Urothelium cell line (cell line): ENCODE measurements at regions not wholly inside any gene's neighbourhood (a gene's known extent, or its start where the extent isn't known, plus 50 kb on each side); places are given as distances from the start of the nearest gene placed in this dataset.
A peak's percentile ranks its signal among the peaks of the same experiment; 100 is the strongest.
"Not testable (repeated sequence)": the region's sequence is repeated elsewhere in the genome, so short reads cannot be mapped to it uniquely, and the experiment has no call there.

Source experiments
- DNase-seq: peaks from one replicate; pipeline ENCODE4 v3.0.0; 2011; ENCODE audit warnings: low spot score, mixed read lengths
- FAIRE-seq: peaks from 2 replicates; lab custom pipeline; 2011; peaks lifted over from hg19 to GRCh38; lab: Jason Lieb, UNC

DNA sequence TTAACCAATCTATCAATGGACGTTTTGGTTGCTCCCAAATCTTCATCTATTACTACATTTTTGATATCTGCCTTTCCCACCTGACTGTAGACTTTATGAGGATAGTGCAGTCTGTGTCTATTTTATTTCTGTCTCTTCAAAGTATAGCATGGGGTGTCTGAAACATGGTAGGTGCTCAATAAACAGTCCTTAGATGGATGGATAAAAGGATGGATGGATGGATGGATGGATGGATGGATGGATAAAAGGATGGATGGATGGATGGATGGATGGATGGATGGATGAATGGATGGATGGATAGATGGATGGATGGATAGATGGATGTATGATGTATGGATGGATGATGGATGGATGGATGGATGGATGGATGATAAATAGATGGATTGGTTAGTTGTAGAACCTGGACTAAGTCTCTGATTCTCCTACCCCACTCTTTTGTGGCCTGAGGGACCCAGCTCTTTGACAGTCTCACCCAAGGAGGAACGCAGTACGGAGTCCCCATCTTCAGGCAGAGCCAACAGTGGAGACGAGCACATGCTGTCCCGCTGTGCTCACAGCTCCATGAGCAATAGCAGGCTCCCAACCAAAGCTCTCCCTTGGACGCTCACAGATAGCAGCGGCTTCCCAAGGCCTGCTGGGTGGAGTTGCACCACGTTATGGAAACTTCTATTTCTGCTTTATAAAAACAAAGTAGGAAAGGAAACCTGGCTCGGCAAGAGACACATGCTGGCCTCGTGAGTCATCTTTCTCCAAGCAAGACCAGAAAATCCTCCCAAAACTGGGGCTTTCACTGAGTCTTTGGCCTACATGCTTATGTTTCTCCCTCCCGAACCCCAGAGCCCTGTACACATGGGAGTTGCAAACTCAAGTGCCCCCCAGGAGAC lies 448.0 kb downstream of the MIAT start:
- peak; percentile 97 for FAIRE-seq
- DNase-seq, result peak; percentile 70

DNA sequence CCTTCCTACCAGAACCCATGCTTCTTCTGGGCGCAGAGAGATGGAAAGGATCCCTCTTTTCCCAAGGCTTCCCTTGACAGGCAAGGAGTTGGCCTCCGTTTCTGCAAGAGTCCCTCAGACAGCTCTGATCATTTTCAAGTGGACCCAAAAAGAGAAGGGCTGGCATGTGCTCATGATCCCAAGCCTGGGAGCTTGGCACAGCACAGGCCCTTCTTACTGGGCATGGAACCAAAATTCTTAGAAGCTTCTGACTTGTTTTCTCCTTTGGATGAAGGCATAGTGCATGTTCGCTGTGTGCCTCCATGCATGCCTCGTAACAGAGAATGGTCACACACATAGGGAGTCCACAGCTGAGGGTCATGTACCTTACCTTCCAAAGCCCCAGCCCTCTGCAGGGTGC lies 449.6 kb downstream of the MIAT start:
- DNase-seq (no peak), FAIRE-seq (no peak)

DNA sequence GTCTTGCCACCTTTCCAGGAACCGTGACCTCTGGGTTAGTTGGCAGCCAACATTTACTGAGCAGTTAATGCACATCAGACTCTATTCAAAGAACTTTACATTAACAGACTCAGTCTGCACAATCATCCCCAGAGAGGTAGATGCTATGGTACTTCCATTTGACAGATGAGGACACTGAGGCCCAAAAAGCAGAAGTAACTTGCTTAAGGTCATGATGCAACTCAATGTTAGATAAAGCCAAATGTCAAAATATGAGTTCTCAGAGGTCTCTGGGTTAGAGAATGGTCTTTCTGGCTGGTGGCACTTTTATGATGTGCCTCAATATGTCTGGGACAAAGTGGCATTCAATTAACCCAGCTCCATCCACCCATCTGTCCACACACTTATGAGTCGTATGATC lies 450.0 kb downstream of the MIAT start:
- FAIRE-seq (no peak), DNase-seq (no peak)

DNA sequence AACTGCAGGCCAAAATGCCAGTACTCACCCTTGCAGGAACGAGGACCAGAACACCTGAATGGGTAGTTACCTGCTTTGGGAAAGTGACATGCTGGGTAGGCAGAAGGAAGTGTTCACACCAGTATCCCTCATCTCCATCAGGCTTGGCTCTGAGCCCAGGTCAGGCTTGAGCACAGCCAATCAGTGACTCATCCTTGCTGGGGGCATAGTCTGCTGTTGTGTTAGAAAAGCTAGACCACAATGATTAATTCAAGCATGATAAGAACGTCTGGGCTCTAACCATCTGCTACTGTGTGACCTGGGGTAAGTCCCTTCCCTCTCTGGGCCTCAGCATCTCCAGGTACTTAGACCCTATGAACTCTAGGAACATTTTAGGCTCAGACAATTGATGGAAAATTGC lies 450.4 kb downstream of the MIAT start:
- peak; percentile 98 for DNase-seq

DNA sequence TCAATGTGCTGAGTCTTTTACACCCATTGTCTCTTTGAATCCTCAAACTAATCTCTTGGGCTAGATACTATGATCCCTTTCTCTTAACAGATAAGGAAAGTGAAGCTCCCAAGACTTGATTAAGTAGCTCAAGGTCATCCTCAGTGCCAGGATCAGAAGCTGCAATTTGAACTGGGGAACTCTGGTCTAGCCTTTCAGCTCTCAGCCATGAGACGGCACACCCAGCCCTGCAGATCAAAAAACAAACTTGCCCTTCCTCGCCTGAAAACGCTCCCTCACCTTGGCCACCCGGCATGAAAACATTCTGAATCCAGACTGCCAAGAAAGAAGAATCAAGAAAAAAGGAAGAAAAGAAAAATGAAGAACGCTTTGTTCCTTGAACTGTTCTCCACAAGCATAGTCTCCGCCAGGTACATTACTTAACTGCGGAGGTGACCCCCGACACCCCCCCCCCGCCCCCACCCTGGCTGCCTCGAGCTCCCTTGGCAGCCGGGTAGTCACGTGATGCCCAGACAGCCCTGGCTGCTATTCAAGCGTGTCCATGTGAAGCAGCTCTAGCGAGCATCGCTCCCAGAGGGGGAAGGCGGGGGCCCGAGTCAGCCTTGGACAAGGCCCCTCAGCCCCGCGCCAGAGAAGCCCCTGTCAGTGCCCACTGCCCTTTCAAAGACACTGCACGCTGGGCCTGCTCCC lies 451.2 kb downstream of the MIAT start:
- no peak for FAIRE-seq
- peak; percentile 73 for DNase-seq

More for the DNA sequence above, 450.4 kb downstream of the MIAT start:
- FAIRE-seq, result peak; percentile 100

DNA sequence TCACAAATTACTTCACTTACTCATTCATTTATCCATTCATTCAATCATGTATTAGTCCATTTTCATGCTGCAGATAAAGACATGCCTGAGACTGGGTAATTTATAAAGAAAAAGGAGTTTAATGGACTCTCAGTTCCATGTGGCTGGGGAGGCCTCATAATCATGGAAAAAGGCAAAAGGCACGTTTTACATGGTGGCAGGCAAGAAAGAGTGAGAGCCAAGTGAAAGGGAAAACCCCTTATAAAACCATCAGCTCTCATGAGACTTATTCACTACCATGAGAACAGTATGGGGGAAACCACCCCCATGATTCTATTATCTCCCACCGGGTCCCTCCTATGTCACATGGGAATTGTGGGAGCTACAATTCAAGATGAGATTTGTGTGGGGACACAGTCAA lies 452.0 kb downstream of the MIAT start:
- FAIRE-seq, DNase-seq: not testable (repeated sequence)

DNA sequence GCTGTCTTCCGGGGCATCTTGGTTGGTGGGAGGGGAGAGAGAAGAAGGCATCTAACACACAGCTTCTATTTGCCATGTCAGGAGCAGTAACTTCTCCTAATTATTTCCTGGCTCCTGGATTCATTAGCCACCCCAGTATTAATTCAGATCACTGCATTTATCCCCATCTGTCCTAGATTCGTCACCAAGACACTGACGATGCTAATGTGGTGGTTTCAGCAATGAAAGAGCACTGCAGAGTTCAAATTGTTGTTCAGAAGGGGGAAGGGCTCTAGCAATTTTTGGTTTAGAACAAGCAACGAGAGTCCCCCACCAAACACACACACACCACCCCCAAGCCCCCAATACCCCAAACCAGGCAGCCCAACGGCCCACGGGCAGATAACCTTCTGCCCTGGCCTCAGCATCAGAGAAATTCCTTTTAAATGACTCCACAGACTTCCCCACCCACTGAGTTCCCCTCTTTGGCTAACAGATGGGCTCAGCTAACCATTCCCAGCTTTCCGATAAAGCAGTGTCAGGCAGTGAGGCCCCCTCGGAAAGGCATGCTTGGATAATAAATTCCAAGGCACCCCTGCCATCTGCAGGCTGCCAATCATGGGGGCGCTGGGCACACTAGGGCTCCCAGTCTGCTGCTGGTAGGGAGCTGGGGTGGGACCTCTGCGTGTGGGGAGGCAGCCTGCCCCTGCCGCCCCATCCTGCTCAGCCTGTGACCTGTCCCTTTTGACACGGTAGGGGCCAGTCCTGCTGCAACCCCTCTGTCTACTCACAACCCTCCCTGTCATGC lies 453.5 kb downstream of the MIAT start:
- DNase-seq, result peak; percentile 84

DNA sequence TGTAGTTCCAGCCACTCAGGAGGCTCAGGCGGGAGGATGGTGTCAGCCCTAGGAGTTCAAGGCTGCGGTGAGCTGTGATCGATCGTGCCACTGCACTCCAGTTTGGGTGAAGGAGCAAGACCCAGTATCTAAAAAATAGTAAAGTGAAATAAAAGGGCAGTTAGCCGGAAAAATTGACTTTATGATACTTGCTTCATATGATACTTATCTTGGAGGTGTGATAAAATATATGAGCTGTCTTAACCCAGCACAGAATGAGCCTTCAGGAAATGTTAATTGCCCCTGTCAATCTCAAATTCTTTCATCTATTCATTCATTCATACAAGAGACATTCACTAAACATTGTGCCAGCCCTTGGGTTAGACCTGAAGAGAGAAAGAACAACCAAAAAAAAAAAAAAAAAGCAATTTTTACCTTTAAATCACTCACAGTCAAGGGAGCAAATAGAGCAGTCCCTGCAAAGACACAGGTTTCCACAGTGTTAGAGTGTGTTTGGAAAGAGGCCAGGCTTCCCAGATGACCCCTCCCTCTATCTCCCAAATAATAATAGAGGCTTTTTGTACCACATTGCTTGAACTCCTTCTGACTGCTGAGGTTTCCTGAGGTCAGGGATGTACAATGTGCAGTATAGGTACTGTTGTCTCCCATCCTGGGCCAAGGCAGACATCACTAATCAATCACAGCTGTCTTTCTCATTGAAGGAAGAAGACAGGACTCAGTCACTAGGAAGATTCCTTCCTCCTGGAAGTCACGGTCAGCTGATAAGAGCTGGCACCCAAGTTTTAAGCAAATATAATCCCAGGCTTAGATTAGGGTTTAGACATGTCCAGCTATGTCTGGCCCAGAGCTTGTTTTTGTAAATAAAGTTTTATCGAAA lies 454.6 kb downstream of the MIAT start:
- no peak for FAIRE-seq

More for the DNA sequence above, 453.5 kb downstream of the MIAT start:
- peak; percentile 100 for FAIRE-seq

DNA sequence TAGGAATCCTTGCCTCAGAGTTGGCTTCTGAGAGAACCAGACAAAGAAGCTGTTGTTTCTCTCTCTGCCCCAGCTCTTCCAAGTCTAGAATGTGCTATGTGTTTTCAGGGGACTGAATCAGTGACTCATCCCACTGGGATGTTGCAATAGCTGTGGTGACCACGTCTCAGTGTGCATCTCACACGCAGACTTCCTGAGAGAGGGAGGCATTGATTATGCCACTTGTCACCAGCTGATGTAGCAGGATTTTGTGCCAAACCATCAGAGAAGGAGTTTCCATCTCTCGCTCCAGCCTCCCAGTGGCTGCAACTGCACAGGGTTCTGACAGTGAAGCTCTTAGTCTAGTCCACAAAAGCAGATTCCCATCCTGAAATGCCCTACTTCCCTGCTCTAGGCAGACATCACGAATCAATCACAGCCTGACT lies 455.8 kb downstream of the MIAT start:
- FAIRE-seq (peak; percentile 100), DNase-seq (peak; percentile 98)

More for the DNA sequence above, 454.6 kb downstream of the MIAT start:
- DNase-seq, result no peak

DNA sequence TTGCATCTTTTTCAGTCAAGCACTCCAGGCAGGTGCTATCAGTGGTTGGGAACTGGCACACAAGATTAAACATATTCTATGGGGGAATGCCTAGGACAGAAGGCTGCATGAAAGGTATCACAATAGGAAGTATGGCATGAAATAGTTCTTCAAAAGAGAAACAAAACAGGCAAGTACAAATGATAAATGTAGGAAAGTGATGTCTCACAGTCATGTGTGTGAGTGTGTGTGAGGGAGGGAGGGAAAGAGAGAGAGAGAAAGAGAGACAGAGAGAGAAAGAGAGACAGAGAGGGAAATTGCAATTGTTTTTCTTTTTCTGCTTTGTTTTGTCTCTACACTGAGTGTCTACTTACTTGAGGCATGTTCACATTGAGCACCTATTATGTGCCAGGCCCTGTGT lies 456.3 kb downstream of the MIAT start:
- DNase-seq, result no peak
- no peak for FAIRE-seq

DNA sequence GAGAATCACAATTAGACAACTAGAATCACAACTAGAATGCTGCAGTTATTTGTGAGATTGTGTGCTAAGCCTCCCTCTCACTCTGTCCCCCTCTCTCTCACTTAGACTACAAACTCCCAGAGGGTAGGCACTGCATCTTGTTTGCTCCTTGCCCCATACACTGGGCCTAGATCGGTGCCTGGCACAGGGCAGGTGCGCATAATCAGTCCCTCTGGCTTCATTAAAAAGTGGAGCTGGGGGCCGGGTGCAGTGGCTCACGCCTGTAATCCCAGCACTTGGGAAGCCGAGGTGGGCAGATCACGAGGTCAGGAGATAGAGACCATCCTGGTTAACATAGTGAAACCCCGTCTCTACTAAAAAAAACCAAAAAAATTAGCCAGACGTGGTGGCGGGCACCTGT lies 456.8 kb downstream of the MIAT start:
- DNase-seq, result no peak
- no peak for FAIRE-seq

DNA sequence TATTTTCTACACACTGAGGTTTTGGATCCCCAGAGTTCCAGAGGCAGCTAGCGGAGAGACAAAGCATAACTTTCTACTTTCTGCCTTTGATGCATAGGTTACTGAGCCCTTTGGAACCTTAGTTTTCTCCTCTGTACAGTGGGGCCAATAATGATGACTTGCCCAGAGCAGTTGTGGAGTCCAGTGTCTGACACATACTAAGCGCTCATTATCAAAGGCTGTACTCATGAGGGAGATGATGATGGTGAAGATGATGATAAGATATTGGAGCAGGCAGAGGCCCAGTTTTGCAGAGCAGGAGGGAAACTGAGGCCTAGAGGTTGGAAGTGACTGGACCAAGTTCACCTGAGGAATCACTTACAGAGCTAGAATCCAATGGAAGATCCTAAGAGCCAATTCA lies 458.0 kb downstream of the MIAT start:
- FAIRE-seq, result no peak
- no peak for DNase-seq

DNA sequence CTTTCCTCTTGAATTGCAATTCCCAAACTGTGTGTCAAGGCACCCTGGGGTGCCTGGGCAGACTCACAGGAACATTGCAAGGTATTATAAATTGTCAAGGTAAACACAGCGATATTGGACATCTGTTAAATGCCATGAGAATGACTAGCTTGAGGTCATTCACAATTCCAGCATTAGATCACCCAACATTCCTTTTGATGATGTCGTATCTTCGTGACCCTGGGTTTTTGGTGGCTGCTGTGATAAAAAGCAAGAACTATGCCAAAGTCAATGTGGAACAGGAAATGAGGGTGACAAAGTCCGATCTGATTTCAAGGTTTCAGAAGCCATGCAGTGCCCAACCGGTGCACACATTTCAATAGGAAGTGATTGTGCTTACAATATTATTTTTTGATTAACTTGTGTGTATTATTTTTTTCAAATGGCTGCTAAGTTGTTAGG lies 458.4 kb downstream of the MIAT start:
- FAIRE-seq (peak; percentile 100), DNase-seq (peak; percentile 84)

DNA sequence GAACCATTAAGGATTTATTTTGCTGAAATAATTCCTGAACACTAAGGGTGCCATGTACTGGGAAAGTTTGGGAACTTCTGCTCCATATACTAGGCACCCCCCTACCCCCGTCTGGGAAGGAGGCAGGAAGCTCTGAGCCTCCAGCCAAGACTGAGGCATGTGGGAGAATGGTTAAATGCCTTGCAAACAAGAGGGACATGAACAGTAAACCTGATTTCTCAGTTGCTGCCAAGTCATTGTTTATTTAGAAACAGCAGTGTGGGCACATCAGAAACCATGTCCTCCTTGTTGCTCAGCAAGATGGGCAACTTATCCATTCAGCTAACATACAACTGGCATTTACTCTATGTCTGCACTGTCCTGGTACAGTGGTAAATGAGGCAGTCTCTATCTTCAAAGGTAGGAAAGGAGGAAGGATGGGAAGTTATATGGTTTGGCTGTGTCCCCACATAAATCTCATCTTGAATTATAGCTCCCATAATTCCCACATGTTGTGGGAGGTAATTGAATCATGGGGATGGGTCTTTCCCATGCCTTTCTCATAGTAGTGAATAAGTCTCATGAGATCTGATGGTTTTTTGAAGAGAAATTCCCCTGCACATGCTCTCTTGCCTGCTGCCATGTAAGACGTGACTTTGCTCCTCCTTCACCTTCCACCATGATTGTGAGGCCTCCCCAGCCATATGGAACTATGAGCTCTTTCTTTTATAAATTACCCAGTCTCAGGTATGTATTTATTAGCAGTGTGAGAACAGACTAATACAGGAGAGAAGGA lies 459.1 kb downstream of the MIAT start:
- FAIRE-seq (no peak), DNase-seq (no peak)

DNA sequence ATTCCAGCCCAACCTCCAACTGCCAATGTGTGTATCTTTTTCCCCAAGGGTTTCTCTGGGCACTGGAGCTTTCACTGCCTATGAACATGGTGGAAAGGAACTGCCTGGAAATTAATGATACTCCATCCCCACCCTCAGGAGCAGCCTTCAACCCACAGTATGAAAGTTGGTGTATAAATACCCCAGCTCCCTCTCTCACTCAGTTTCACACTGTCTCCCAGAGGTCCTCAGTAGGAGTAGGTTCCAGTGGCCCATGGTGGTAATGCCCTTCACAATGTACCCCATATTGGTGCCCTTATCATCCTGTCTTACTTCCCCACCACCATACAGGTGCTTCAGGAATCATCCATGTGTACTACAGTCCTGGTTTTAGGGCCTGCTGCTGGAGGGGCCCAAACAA lies 462.6 kb downstream of the MIAT start:
- no peak for FAIRE-seq
- DNase-seq, result no peak

DNA sequence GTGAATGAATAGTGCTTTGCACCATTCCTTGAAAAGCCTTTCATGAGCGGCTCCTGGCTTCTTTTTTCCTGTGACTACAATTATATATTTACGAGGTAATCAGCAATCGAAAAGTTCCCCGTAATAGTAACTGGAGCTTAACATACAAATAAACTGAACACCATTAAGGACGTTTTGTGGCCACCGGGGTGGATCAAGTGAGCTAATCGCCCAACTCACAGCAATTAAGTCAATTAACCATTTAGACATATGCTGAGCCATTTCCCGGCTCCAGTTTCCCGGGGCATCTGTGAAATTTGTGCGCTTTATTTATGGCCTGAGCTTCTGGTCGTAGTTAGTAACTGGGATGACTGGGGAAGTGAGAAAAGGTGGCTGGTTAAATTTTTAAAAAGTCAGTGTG lies 465.2 kb downstream of the MIAT start:
- FAIRE-seq (no peak), DNase-seq (no peak)

DNA sequence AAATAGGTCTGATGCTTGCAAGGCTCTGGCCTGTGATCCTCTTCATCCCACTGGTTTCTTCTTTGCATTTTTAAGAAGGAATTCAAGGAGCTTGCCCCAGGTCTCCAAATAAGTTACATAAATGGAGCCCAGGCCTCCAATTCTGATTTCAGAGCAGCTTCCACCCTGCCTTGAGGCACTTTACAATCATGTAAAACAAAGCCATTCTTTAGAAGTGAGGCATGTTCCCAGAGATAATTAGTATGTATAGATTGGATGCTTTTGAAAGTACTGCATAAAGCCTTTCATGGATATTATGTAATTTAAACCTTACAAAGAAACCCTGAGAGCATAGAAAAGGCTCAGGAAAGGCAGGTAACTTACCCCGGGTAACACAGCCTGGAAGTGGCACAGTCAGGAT lies 466.5 kb downstream of the MIAT start:
- FAIRE-seq, result no peak
- DNase-seq, result no peak

DNA sequence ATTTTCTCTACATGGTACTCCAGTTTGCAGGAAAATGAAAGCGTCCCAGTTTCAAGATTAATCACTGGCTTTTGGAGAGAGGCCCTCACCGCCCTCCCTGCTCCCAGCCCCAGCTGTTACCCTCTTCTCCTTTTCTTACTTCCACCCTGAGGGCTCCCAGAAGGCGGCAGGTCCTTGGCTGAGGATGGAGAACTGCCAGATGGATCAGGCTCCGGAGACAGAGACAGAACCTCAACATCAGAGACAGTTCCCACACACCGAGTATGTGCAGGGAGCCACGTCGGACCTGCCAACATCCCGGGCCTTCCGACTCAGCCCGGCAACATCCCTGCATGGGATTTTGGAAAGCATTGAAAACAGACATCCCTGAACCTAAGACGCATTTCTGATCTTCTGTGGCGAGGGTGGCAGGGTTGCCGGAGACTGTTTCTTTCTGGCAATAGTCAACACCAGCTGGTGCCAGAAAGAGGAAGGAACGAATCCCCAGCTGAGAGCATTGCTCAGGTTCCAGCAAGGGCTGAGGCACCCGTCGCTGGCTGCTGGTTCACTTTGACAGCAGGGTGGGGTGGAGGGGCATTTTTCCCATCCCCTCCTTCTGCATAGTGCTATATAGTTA lies 467.1 kb downstream of the MIAT start:
- peak; percentile 96 for FAIRE-seq
- DNase-seq, result no peak

DNA sequence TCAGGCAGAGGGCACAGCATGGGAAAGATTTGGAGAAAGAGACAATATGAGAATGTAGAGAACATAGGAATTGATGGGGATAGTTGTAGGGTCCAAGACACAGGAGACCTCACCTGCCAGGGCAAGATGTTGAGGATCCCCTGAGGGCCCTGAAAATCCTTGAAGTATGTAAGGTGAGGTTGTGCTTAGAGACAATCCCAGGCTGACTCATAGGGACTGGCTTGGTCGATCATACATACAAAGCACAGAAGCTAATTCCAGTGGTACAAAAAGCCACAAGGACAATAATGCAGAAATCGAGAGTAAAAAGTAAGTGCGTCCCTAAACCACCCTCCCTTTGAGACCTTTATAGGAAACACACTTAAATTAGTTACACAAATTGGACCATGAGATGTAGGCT lies 468.2 kb downstream of the MIAT start:
- DNase-seq (no peak), FAIRE-seq (peak; percentile 99)
